ENCODE measurements at regions not wholly inside any gene's neighbourhood (a gene's known extent, or its start where the extent isn't known, plus 50 kb on each side); places are given as distances from the start of the nearest gene placed in this dataset.

DNA sequence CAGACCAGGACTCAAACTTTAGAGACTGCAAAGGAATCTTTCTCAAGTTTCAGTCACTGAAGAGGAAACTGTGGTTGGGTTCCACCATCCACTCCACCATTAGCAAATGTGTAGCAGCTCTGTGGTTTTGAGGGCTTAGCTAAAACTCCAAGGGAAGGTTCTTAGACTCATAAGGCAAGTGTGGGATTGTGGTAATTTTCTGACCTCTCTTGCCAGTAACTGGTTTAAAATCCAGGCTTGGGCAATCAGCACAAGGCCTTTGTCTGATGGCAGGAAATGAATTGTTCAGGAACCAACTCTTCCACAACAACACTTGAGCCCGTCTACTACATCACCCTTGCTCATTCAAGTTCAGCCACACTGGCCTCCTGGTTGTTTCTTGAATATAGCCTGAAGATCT, 68.6 kb upstream of the FBXL4 start:
- H3K4me3 ChIP-seq, result no peak overlapping the region
- ATAC-seq (ENCODE audit: insufficient number of reproducible peaks, low FRiP score, low read depth) (no peak), DNase-seq (ENCODE audit: low spot score) (no peak)
- H3K4me1 ChIP-seq (ENCODE audit: control insufficient read depth in 1 of 2, low read depth in 2 of 2), result no peaks in the 10 kb centered on the region
- no peak overlapping the region for H3K27ac ChIP-seq
- H3K9me3 ChIP-seq, result no peaks in the 10 kb centered on the region
- H3K27me3 ChIP-seq (replicated peaks; ENCODE audit: insufficient read depth), result no peaks in the 10 kb centered on the region
- H3K36me3 ChIP-seq, result no peaks in the 10 kb centered on the region
- TF ChIP-seq CTCF (IDR thresholded peaks at IDR 0.05), result no peak

DNA sequence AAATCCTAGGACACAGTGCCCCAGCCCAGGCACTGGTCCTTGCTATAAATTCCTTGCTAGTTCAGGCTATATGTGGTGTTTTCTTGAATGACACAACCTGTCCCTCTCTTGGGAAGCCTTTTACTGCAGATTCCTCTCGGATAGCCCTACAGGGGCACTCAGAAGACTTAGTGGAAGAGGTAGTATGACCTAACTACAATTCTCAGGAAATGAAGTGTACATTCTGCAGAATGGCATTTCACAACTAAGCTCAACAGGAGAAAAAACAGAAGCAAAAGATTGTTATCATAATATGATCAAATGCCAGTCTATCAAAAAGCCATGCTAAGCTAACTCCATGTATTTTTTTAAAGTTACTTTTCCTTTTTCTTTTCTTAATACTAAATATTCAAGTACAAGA, 66.3 kb upstream of the FBXL4 start:
- Histone ChIP-seq H3K4me3 (no peak overlapping the region), H3K27me3 (replicated peaks; ENCODE audit: insufficient read depth) (no peaks in the 10 kb centered on the region), H3K27ac (no peak overlapping the region), H3K36me3 (no peaks in the 10 kb centered on the region), H3K4me1 (ENCODE audit: control insufficient read depth in 1 of 2, low read depth in 2 of 2) (no peaks in the 10 kb centered on the region), H3K9me3 (no peaks in the 10 kb centered on the region)
- ATAC-seq (ENCODE audit: insufficient number of reproducible peaks, low FRiP score, low read depth) (no peak), DNase-seq (ENCODE audit: low spot score) (no peak)
- no peak for TF ChIP-seq CTCF (IDR thresholded peaks at IDR 0.05)

DNA sequence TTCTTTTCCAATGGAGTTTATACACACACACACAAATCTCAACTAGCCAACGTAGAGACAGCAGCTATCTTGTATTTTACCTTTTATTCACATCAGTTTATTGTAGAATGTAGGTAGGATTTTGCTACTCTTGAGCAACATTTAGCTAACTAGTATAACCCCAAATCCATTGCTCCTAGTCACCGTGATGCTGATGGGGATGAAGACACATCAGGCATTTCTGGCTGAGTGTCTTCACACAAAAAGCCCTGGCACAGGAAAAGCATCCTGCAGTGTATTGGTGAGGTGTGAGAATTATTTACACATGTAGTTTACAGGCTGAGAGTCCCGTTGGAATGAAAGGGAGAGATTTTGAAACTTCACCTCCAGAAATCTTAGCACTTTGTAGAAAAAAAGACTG, 65.9 kb upstream of the FBXL4 start:
- H3K27me3 ChIP-seq (replicated peaks; ENCODE audit: insufficient read depth), result no peaks in the 10 kb centered on the region
- no peak overlapping the region for H3K27ac ChIP-seq
- no peak for DNase-seq (ENCODE audit: low spot score)
- no peak for ATAC-seq (ENCODE audit: insufficient number of reproducible peaks, low FRiP score, low read depth)
- no peaks in the 10 kb centered on the region for H3K4me1 ChIP-seq (ENCODE audit: control insufficient read depth in 1 of 2, low read depth in 2 of 2)
- H3K36me3 ChIP-seq, result no peaks in the 10 kb centered on the region
- no peak for TF ChIP-seq CTCF (IDR thresholded peaks at IDR 0.05)
- no peaks in the 10 kb centered on the region for H3K9me3 ChIP-seq
- H3K4me3 ChIP-seq, result no peak overlapping the region

DNA sequence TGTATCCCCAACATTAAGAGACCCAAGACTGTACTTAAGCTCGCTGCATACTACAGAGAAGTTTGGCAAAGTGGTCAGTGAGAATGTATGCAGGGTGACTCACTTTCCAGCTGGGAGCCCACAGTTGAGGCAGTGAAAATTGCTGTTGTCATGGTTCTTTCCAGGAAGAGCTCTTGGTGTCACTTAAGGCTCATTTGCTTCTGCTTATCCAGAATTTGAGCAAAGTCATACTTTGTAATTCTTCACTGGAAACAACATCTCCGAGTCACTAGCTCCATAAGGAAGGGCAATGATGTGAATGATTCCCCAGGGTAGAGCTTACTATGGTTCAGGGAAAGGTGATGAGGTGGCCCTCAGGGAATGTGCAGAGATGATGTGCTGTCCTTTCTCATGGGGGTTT, 65.4 kb upstream of the FBXL4 start:
- Histone ChIP-seq H3K4me1 (ENCODE audit: control insufficient read depth in 1 of 2, low read depth in 2 of 2) (no peaks in the 10 kb centered on the region), H3K36me3 (no peaks in the 10 kb centered on the region), H3K9me3 (no peaks in the 10 kb centered on the region), H3K4me3 (no peak overlapping the region), H3K27me3 (replicated peaks; ENCODE audit: insufficient read depth) (no peaks in the 10 kb centered on the region), H3K27ac (no peak overlapping the region)
- ATAC-seq (ENCODE audit: insufficient number of reproducible peaks, low FRiP score, low read depth), result no peak
- no peak for TF ChIP-seq CTCF (IDR thresholded peaks at IDR 0.05)
- no peak for DNase-seq (ENCODE audit: low spot score)

GRCh38 chr6:99011151-99011550, 63.4 kb upstream of the FBXL4 start:
- H3K9me3 ChIP-seq, result no peaks in the 10 kb centered on the region
- no peak overlapping the region for H3K4me3 ChIP-seq
- no peaks in the 10 kb centered on the region for H3K27me3 ChIP-seq (replicated peaks; ENCODE audit: insufficient read depth)
- no peaks in the 10 kb centered on the region for H3K36me3 ChIP-seq
- DNase-seq (ENCODE audit: low spot score), result no peak
- H3K4me1 ChIP-seq (ENCODE audit: control insufficient read depth in 1 of 2, low read depth in 2 of 2), result no peaks in the 10 kb centered on the region
- no peak overlapping the region for H3K27ac ChIP-seq
- ATAC-seq (ENCODE audit: insufficient number of reproducible peaks, low FRiP score, low read depth), result no peak
- no peak for TF ChIP-seq CTCF (IDR thresholded peaks at IDR 0.05)

All from thoracic aorta (tissue), 2 donors.